HPDE6-E6E7 (cell line): ENCODE measurements at regions not wholly inside any gene's neighbourhood (a gene's known extent, or its start where the extent isn't known, plus 50 kb on each side); places are given as distances from the start of the nearest gene placed in this dataset.
"Not testable (repeated sequence)": the region's sequence is repeated elsewhere in the genome, so short reads cannot be mapped to it uniquely, and the experiment has no call there.

ENCODE experiments used
- DNase-seq: peaks from one replicate; pipeline ENCODE4 v3.0.0; 2011; ENCODE audit warnings: missing footprints; ENCODE audit errors: extremely low spot score

GRCh38 chr6:109255087-109255486, 127.2 kb downstream of the CD164 start:
- no peak for DNase-seq

DNA sequence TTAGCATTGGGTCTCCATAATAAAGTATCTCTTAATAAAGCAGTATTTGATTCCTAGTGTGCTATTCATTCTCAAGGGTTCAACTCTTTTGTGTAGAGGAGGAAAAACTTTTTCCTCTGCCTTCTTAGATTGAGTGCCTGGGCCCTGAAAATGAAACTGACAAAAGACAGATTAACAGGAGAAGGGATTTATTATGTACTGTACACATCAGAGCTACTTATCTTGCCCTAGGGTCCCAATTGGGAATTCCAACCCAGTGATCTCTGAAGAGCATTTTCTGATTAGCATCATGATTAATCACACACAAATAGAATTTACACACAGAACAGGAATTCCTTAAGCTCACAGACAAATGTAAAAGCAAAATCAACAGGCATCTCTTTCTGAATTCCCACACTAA, 128.9 kb downstream of the CD164 start:
- no peak for DNase-seq

- DNase-seq = no peak
These were observed 129.8 kb downstream of the CD164 start for GRCh38 chr6:109252261-109253041.

GRCh38 chr6:109251839-109252238, 130.4 kb downstream of the CD164 start:
- no peak for DNase-seq

DNA sequence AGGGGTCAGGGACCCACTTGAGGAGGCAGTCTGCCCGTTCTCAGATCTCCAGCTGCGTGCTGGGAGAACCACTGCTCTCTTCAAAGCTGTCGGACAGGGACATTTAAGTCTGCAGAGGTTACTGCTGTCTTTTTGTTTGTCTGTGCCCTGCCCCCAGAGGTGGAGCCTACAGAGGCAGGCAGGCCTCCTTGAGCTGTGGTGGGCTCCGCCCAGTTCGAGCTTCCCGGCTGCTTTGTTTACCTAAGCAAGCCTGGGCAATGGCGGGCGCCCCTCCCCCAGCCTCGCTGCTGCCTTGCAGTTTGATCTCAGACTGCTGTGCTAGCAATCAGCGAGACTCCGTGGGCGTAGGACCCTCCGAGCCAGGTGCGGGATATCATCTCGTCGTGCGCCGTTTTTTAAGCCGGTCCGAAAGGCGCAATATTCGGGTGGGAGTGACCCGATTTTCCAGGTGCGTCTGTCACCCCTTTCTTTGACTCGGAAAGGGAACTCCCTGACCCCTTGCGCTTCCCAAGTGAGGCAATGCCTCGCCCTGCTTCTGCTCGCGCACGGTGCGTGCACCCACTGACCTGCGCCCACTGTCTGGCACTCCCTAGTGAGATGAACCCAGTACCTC, 131.6 kb downstream of the CD164 start:
- DNase-seq = not testable (repeated sequence)

DNA sequence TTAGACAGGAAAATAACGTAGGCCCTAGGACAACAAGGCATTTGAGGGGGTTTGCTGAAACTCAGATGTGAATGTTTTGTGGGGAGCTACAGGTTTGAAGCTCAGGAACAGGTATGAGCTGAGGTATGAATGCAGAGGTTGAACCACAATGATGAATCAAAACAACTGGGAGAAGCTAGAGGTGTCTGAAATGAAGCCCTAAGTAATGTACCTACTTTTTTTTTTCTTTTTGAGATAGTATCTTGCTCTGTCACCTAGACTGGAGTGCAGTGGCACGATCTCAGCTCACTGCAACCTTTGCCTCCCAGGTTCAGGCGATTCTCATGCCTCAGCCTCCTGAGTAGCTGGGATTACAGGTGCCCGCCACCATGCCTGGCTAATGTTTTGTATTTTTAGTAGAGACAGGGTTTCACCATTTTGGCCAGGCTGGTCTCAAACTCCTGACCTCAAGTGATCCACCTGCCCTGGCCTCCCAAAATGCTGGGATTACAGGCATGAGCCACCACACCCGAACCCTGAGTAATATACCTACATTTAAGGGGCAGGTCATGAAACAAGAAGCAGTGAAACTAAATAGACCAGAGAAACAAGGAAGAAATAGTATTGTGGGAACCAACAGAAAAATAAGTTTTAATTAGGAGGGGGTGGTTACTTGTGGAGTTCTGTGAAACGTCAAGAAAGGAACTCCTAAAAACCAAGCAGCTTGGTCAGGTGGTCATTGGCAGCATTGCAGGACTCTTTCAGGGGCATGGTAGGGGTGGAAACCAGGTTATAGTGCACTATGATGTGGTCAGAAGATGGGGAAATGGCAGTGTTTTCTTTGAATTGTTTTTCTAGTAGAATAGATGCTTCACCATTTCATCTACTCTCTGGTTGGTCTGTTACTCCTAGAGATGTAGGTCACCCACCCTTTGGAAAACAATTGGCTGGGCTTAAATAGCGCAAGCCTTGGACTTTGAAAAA, 138.1 kb downstream of the CD164 start:
- no peak for DNase-seq

DNA sequence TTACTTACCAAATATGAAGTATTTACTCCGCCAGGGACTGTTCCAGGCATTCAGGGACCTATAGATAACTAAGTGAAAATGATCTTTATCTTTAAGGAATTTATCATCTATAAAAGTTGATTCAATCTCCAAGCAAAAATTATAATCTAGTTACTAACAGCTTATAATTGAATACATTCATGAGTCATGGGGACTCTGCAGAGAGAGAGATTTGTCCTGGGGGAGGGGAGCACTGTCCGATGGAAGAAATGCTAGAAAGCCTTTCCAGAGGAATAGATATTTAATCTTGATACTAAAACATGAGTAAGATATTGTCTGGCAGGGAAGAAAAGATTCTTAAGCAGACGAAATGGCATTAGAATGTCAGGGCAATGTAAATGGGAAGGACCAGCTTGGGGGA, 139.3 kb downstream of the CD164 start:
- no peak for DNase-seq

GRCh38 chr6:109242029-109242428, 140.2 kb downstream of the CD164 start:
- no peak for DNase-seq

DNA sequence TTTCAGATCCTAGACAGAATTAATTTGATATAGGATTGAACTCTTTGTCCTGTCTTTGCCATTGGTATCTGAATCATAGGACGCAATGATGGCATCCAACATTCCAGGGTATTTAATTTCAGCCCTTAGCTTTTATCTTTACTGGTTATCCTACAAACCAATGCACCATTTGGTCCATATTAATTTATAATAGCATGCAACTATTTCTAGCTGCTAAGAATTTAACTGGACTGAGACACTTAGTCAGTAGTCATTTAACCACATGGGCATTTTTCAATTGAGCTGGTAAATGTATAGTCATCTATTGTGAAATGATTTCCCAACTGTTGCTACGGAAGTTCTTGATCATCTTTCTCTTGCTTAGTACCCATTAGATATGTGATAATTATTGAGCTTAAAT, 141.1 kb downstream of the CD164 start:
- DNase-seq = no peak

DNA sequence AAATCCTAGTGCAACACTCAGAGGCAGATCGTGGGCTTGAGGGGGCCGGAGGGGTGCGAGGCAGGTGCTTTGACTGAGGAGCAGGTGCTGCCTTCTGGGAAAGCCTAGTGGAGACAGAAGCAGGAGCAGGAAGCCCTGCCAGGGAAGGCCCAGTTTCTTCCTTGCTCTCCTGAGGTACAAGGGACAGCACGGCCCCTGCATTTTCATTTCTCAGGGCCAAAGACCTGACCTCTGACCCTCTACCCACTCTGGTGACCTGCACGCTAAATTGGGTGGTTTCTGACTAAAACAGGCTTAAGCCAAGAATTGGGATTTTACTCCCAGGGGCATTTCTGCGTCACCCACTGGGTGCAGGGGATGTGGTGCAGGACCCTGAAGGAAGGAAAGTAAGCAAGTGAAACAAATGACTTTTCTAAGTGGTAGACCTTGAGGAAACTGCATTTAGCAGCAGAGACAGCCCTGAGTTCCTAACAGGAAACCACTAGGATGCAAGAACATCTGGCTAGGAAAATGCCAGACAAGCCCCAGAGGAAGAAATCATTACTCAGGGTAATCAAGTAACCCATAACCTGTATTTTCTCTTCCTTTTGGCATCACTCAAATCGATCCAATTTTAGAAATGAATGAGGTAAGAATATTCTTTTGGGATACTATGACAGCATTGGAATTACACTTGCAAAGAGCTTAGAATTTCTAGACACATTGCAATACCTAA, 141.7 kb downstream of the CD164 start:
- no peak for DNase-seq

DNA sequence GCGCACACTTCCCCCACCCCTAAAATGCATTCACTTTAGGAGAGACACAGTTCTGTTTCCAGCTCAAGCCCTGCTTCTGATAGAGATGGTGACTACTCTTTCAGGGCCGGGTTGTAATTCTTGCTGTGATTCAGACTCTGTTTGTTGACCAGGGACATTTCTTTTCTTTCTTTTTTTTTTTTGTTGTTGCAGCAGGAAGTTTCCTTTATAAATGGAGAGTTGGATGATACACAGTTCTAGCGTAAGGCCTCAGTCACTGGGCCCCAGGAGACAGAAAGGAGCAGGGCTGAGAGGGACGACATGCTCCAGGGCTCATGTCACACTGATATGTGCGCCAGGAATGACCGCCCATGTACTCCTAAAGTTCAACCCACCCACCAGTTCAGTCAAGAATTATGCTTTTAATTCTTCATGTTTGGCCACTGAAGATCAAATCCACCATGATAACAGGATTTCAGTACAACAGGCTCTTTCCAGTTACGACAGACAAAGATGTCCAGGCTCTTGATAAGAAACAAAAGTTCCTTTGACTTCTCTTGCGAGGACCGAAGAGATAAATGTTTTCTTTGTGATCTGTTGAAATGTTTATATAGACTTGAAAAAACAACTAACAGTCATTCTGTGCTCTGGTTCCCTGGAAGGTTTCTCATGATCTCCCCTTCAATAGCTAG, 142.5 kb downstream of the CD164 start:
- no peak for DNase-seq

DNA sequence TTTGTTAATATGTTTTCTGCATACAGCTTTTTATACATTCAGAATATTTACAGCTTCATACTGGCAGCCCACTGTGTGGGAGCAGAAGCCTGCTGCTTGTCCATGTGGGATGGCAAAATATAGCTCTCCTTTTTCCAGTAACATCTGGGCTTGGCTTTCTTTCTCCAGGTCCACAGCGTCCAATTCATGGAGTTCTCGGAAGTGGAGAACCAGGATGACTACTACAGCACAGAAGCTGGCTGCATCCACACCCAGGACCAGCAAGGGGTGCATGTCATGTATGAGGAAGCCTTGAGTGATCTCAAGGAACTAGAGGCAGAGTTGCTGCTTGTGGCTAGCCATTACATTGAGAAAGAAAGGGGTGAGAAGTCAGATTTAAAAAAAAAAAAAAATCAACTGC, 143.1 kb downstream of the CD164 start:
- no peak for DNase-seq

DNA sequence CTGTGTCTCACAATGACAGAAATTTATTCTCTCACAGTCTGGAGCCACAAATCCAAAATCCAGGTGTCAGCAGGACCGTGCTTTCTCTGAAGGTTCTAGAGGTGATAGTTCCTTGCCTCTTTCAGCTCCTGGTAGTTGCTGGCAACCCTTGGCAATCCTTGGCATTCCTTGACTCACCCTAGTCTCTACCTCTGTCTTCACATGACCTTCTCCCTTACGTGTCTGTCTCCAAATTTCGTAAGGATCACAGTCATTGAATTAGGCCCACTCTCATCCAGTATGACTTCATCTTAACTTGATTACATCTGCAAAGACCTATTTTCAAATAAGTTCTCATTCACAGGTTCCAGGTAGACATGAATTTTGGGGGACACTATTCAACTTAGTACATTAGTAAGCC, 143.1 kb downstream of the CEP57L1 start:
- DNase-seq = no peak

- no peak for DNase-seq
These were observed 142.7 kb downstream of the CEP57L1 start for GRCh38 chr6:109237986-109238329.

- DNase-seq = no peak
These were observed 142.0 kb downstream of the CEP57L1 start for GRCh38 chr6:109237077-109237985.

DNA sequence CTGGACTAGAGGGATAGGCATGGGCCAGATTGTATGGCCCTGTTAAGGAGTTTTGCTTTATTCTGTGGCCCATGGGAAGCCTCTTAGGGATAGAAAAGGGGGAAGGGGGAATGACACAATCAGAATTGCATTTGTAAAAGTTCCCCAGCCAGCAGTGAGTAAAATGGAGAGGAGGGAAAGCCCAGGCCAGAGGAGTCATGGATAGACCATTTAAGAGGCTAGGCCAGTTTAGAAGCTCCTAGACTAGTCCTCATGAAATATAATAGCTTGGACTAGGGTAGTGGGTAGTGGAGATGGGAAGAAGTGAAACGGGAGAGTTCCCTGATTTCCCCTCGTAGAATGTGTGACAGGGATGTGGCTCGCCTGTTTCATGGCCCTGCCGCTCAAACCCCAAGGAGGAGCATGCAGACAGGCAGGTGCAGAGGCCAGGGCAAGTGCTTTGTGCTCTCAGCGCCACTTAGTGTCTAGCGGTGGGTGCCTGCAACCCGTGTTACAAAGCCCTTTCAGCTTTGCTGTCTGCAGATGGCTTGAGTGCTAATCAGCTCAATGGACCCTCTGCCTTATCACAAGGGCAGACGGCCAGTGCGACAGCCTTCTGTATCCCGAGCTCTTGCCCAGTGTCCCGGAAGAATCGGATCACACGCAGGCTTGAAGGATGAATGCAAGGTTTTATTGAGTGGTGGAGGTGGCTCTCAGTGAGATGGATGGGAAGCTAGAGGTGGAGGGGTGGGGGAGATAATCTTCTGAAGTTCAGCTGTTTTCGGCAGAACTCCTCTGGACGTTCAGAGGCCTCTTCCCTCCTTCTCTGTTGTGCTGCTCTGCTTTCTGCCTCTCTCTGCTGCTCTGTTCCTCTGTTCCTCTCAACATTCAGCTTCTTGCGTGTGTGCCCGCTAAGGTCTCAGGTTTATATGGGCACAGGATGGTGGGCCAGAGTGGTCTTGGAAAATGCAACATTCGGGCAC, 141.1 kb downstream of the CEP57L1 start:
- no peak for DNase-seq

GRCh38 chr6:109235481-109236038, 140.3 kb downstream of the CEP57L1 start:
- no peak for DNase-seq

- DNase-seq = no peak
These were observed 135.1 kb downstream of the CEP57L1 start for GRCh38 chr6:109230453-109230852.

GRCh38 chr6:109229536-109229935, 134.2 kb downstream of the CEP57L1 start:
- peak; percentile 76 for DNase-seq
